Endometrial microvascular endothelial cells (primary cell): ENCODE measurements at regions not wholly inside any gene's neighbourhood (a gene's known extent, or its start where the extent isn't known, plus 50 kb on each side); places are given as distances from the start of the nearest gene placed in this dataset.

Source experiments
- in situ Hi-C: cut with HindIII; loops from 2 replicates; pipeline ENCODE4 v1.10.0; 2017; ENCODE audit warnings: low sequenced_read_pairs, low pct_unique_long_range_greater_than_20kb; ENCODE audit errors: inconsistent ontology term

DNA sequence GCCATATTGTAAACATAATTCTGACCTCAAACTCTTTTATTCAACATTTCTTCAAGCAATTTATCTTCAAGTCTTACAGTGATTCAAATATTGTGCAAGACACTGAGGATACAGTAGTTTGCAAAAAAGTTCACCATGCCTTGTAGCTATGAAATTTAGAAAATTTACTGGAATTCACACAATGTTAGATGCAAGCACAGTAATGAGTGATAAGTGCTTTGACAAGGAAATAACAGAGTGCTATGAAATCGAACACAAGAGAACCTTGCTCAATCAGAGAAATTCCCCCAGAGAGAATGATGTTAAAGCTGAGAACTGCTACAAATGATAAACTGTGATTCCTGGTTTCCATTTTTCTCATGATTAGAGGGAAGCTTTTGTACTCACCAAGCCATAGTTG lies 952.9 kb downstream of the FAT4 start:
- in situ Hi-C loops: no loop called here

DNA sequence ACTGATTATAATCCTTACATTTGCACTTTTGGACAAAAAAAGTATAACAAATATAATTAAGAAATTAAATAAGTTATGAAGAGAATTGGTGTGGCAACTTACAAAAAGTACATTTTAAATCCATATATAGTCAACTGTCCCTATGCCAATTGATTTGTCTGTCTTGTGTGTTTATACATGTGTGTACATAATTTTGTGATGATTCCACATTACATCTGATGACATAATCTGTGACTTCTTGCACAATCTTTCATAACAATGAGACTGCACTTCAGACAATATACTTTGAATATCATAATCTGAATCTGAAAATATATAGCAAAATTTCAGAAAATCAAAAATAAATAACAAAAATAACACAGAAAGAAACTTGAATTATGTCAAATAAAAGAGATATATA lies 953.4 kb downstream of the FAT4 start:
- in situ Hi-C loops: no loop called here

GRCh38 chr4:126269106-126269505 lies 954.4 kb downstream of the FAT4 start:
- in situ Hi-C loops: no loop called here

GRCh38 chr4:126271292-126271691 lies 956.5 kb downstream of the FAT4 start:
- in situ Hi-C loops: no loop called here

- in situ Hi-C loops: no loop called here
Observed at GRCh38 chr4:126273746-126274145, 959.0 kb downstream of the FAT4 start.

GRCh38 chr4:126291886-126292285 lies 977.1 kb downstream of the FAT4 start:
- in situ Hi-C loops: no loop called here

GRCh38 chr4:126298271-126298670 lies 983.5 kb downstream of the FAT4 start:
- in situ Hi-C loops: no loop called here

GRCh38 chr4:126306152-126306869 lies 991.6 kb downstream of the FAT4 start:
- in situ Hi-C loops: no loop called here

DNA sequence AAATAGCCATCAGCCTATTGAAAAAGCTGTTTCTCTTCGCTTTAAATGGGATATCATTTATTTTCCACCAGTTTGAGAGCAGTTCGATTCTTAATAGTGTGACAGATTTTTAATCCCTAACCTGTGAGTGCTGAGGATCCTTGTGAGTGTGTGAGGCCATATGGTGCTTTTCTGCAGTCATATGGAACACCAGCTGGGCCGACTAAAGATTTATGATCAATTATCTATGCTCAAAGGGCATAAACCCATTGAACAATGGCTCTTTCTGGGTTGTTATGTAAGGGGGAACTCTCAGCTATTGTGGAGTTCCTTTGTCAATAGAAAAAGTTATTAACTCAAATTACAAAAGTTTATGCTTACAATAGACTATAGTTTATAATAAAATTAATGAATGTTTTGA lies 1003.6 kb downstream of the FAT4 start:
- in situ Hi-C loops: no loop called here

DNA sequence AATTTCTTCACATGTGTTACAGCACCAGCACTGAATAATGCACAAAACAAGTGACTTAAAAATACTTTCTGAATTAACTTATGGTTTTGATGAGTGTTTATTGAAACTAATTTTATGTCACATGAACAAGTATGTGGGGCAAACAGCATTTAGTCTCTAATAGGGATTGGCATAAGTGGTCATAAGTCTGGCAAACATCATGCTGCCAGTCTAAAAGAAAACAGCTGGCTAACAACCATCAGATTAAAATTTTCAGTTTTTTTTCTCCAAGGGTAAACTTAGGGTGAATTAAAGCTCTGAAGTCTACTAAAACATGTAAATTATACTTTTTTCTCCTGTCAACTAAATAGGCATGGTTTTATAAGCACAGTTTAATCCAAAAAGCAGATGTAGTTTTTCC lies 1014.2 kb downstream of the FAT4 start:
- in situ Hi-C loops: no loop called here

DNA sequence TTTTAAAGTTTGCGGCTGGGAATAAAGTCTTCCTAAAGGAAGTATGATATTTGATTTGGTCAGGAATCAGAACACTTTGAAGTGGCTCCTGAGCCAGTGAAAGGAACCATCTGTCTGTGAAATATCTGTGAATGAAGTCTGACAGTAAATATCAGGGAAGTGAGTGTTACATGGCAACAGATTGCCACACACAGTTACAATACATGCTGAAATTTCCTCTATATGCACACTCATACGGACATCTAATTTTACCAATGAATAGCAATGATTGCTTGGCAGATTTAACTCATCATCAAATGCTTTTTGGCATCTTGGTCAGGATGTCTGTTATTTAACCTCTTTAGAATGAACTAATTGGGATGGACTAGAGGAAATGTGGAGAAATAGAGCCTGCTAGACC lies 1023.8 kb downstream of the FAT4 start:
- in situ Hi-C loops: no loop called here

GRCh38 chr4:126341927-126342326 lies 1027.2 kb downstream of the FAT4 start:
- in situ Hi-C loops: no loop called here

DNA sequence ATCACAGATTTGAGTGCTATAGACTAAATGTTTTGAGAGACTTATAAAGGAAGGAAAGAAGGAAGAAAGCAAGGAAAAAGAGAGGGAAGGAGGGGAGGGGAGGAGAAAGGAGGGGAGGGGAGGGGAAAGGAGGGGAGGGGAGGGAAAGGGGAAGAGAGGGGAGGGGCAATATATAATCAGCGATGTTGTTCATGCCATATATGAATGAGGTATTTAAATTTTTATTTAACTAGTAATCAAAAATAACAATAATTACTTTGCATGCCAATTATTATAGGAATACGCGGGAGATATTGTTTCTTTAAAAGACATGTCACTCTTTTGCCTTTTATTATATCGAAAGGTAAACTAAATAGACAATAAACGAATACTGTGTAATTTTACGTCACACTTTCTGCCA lies 1029.7 kb downstream of the FAT4 start:
- in situ Hi-C loops: no loop called here

- in situ Hi-C loops: no loop called here
Observed at GRCh38 chr4:126346654-126347053, 1031.9 kb downstream of the FAT4 start.

DNA sequence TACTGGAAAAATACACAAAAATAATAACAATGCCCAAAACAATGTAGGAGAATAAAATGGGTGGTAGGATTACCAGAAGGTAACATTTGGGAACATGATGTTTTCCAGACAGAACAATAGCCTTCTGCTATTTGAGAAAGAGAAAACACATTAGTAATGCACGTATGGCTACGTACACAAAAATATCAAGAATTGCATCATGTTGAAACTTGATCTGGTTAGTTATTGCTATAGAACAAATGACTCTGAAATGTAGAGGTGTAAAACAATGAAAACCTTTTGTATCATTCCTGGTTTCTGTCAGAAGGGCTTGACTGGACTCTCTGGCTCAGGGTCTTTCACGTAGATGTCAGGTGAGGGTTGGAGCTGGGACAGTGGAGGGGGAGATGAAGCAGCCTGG lies 1040.0 kb downstream of the FAT4 start:
- in situ Hi-C loops: no loop called here

DNA sequence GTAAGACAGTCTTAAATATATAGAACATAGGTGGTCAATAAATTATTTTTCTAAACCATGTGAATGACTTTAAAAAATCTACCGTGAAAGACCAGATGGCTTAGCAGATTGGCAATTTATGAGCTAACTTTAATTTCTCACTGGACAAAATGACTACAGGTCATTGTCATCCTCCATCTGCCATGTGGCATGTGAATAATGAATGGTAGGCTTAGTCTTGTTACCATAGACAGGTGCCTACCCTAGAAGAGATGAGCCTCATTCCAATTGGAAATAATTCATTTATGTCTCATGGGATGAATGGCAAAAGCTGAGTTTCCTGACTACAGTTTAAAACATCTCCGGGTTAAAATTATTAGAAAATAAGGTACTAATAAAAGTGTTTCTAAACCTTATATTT lies 1043.3 kb downstream of the FAT4 start:
- in situ Hi-C loops: no loop called here

- in situ Hi-C loops: no loop called here
Observed at GRCh38 chr4:126361287-126361686, 1046.5 kb downstream of the FAT4 start.

DNA sequence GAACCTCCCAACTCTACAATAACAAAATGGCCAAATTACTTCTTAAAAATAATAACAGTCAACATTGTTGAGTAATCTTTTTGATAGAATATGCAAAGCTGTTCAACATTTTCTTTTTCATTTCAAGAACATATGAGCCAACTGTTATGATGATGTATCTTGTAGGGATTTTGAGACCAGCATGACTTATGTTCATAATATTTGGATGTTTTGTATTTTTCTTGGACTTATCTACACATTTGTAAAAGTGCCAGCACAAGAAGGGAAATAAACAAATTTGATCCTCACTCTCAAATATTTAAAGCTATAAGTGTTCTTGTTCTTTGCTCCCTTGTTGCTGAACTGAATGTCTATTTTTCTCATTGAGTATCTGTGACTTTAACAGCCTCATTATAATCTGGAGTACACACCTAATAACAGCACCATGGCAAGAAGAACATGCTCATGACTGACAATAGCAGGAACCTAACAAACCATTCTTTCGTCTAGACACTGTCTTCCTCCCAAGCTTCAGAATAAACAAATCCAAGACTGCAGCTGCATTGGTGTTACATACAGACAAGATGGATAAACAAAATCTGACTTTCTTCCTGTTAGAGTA lies 1049.7 kb downstream of the FAT4 start:
- in situ Hi-C loops: no loop called here

- in situ Hi-C loops: no loop called here
Observed at GRCh38 chr4:126369076-126369475, 1054.3 kb downstream of the FAT4 start.

GRCh38 chr4:126372634-126373033 lies 1057.9 kb downstream of the FAT4 start:
- in situ Hi-C loops: no loop called here
